T-helper 1 cell treated with Interleukin-12 subunit alpha and Interleukin-12 subunit beta and Interleukin-4 antibody, amounts not matched to agents 30 μg/mL and 1 μg/mL, for 36 hours (primary cell): ENCODE measurements at regions not wholly inside any gene's neighbourhood (a gene's known extent, or its start where the extent isn't known, plus 50 kb on each side); places are given as distances from the start of the nearest gene placed in this dataset.
"Not testable (repeated sequence)": the region's sequence is repeated elsewhere in the genome, so short reads cannot be mapped to it uniquely, and the experiment has no call there.

Experiments
- H3K27ac Mint-ChIP-seq: one replicate; pipeline ENCODE4 v1.8.0; 2021; ENCODE audit warnings: mild to moderate bottlenecking, mixed read lengths
- H3K27me3 Mint-ChIP-seq: one replicate; pipeline ENCODE4 v1.8.0; 2021; ENCODE audit warnings: low read depth, mixed read lengths
- H3K36me3 Mint-ChIP-seq: one replicate; pipeline ENCODE4 v1.8.0; 2021; ENCODE audit warnings: low read depth, mixed read lengths
- H3K4me1 Mint-ChIP-seq: one replicate; pipeline ENCODE4 v1.8.0; 2021; ENCODE audit warnings: low read depth, mixed read lengths
- H3K4me3 Mint-ChIP-seq: one replicate; pipeline ENCODE4 v1.8.0; 2021; ENCODE audit warnings: mild to moderate bottlenecking, moderate library complexity, mixed read lengths
- H3K9me3 Mint-ChIP-seq: one replicate; pipeline ENCODE4 v1.8.0; 2021; ENCODE audit warnings: mixed read lengths

- H3K27me3 Mint-ChIP-seq: peaks cover 4% of the 10 kb centered on the region
- no peaks in the 10 kb centered on the region for H3K9me3 Mint-ChIP-seq
- H3K4me3 Mint-ChIP-seq: no peak overlapping the region
- H3K27ac Mint-ChIP-seq: no peak overlapping the region
- no peaks in the 10 kb centered on the region for H3K36me3 Mint-ChIP-seq
- no peaks in the 10 kb centered on the region for H3K4me1 Mint-ChIP-seq
These were observed 91.8 kb upstream of the TBCA start for GRCh38 chr5:77867914-77868313.

- Mint-ChIP-seq H3K27ac (no peak overlapping the region), H3K4me1 (no peaks in the 10 kb centered on the region), H3K36me3 (no peaks in the 10 kb centered on the region), H3K9me3 (no peaks in the 10 kb centered on the region), H3K4me3 (no peak overlapping the region), H3K27me3 (peaks cover 4% of the 10 kb centered on the region)
These were observed 91.1 kb upstream of the TBCA start for GRCh38 chr5:77867194-77867691.

GRCh38 chr5:77866198-77866597 is 90.1 kb upstream of the TBCA start:
- Mint-ChIP-seq H3K9me3 (no peaks in the 10 kb centered on the region), H3K4me1 (no peaks in the 10 kb centered on the region), H3K4me3 (no peak overlapping the region), H3K27ac (no peak overlapping the region), H3K27me3 (peaks cover 4% of the 10 kb centered on the region), H3K36me3 (no peaks in the 10 kb centered on the region)

- no peaks in the 10 kb centered on the region for H3K9me3 Mint-ChIP-seq
- no peak overlapping the region for H3K27ac Mint-ChIP-seq
These were observed 88.9 kb upstream of the TBCA start for GRCh38 chr5:77864997-77865396.

GRCh38 chr5:77863181-77863580 is 87.0 kb upstream of the TBCA start:
- no peaks in the 10 kb centered on the region for H3K9me3 Mint-ChIP-seq
- H3K36me3 Mint-ChIP-seq: no peaks in the 10 kb centered on the region
- H3K27me3 Mint-ChIP-seq: peaks cover 4% of the 10 kb centered on the region
- H3K4me3 Mint-ChIP-seq: no peak overlapping the region
- no peaks in the 10 kb centered on the region for H3K4me1 Mint-ChIP-seq
- H3K27ac Mint-ChIP-seq: no peak overlapping the region

More at GRCh38 chr5:77864997-77865396, 88.9 kb upstream of the TBCA start:
- Mint-ChIP-seq H3K4me1 (no peaks in the 10 kb centered on the region), H3K36me3 (no peaks in the 10 kb centered on the region), H3K27me3 (peaks cover 4% of the 10 kb centered on the region), H3K4me3 (no peak overlapping the region)

- peaks cover 12% of the 10 kb centered on the region for H3K27me3 Mint-ChIP-seq
These were observed 85.4 kb upstream of the TBCA start for GRCh38 chr5:77861576-77861975.

GRCh38 chr5:77859306-77859705 is 83.2 kb upstream of the TBCA start:
- no peaks in the 10 kb centered on the region for H3K4me1 Mint-ChIP-seq
- H3K27ac Mint-ChIP-seq: no peak overlapping the region
- H3K27me3 Mint-ChIP-seq: peaks cover 29% of the 10 kb centered on the region
- H3K4me3 Mint-ChIP-seq: no peak overlapping the region
- no peaks in the 10 kb centered on the region for H3K36me3 Mint-ChIP-seq
- no peaks in the 10 kb centered on the region for H3K9me3 Mint-ChIP-seq

More at GRCh38 chr5:77861576-77861975, 85.4 kb upstream of the TBCA start:
- no peaks in the 10 kb centered on the region for H3K36me3 Mint-ChIP-seq
- H3K4me3 Mint-ChIP-seq: no peak overlapping the region
- no peak overlapping the region for H3K27ac Mint-ChIP-seq
- H3K4me1 Mint-ChIP-seq: no peaks in the 10 kb centered on the region
- no peaks in the 10 kb centered on the region for H3K9me3 Mint-ChIP-seq

GRCh38 chr5:77858678-77859077 is 82.5 kb upstream of the TBCA start:
- H3K27ac Mint-ChIP-seq, H3K4me1 Mint-ChIP-seq, H3K36me3 Mint-ChIP-seq, H3K4me3 Mint-ChIP-seq, H3K9me3 Mint-ChIP-seq: not testable (repeated sequence)
- H3K27me3 Mint-ChIP-seq: peaks cover 35% of the 10 kb centered on the region

- H3K27me3 Mint-ChIP-seq: peaks cover 63% of the 10 kb centered on the region
- H3K27ac Mint-ChIP-seq: no peak overlapping the region
- H3K9me3 Mint-ChIP-seq: no peaks in the 10 kb centered on the region
- H3K4me1 Mint-ChIP-seq: peaks cover 19% of the 10 kb centered on the region
- H3K4me3 Mint-ChIP-seq: no peak overlapping the region
- no peaks in the 10 kb centered on the region for H3K36me3 Mint-ChIP-seq
These were observed 79.2 kb upstream of the TBCA start for GRCh38 chr5:77855369-77855768.

- Mint-ChIP-seq H3K27me3 (peaks cover 72% of the 10 kb centered on the region), H3K4me3 (no peak overlapping the region)
These were observed 77.3 kb upstream of the TBCA start for GRCh38 chr5:77853353-77853907.

GRCh38 chr5:77852514-77853352 is 76.6 kb upstream of the TBCA start:
- Mint-ChIP-seq H3K27ac (peak overlapping the region; percentile 61), H3K4me3 (peak overlapping the region; percentile 71), H3K9me3 (no peaks in the 10 kb centered on the region), H3K36me3 (no peaks in the 10 kb centered on the region), H3K27me3 (peaks cover 70% of the 10 kb centered on the region), H3K4me1 (peaks cover 19% of the 10 kb centered on the region)

More at GRCh38 chr5:77853353-77853907, 77.3 kb upstream of the TBCA start:
- Mint-ChIP-seq H3K9me3 (no peaks in the 10 kb centered on the region), H3K4me1 (peaks cover 19% of the 10 kb centered on the region), H3K36me3 (no peaks in the 10 kb centered on the region), H3K27ac (no peak overlapping the region)

- no peaks in the 10 kb centered on the region for H3K36me3 Mint-ChIP-seq
- peaks cover 19% of the 10 kb centered on the region for H3K4me1 Mint-ChIP-seq
- peak overlapping the region; percentile 71 for H3K4me3 Mint-ChIP-seq
- no peaks in the 10 kb centered on the region for H3K9me3 Mint-ChIP-seq
- peaks cover 72% of the 10 kb centered on the region for H3K27me3 Mint-ChIP-seq
- no peak overlapping the region for H3K27ac Mint-ChIP-seq
These were observed 76.0 kb upstream of the TBCA start for GRCh38 chr5:77852068-77852513.

- Mint-ChIP-seq H3K4me3 (peak overlapping the region; percentile 68), H3K9me3 (no peaks in the 10 kb centered on the region), H3K27me3 (peaks cover 73% of the 10 kb centered on the region)
These were observed 75.3 kb upstream of the TBCA start for GRCh38 chr5:77851176-77852067.

GRCh38 chr5:77850536-77851175 is 74.5 kb upstream of the TBCA start:
- peaks cover 73% of the 10 kb centered on the region for H3K27me3 Mint-ChIP-seq
- H3K9me3 Mint-ChIP-seq: no peaks in the 10 kb centered on the region
- H3K27ac Mint-ChIP-seq: peak overlapping the region; percentile 29
- H3K36me3 Mint-ChIP-seq: no peaks in the 10 kb centered on the region
- H3K4me3 Mint-ChIP-seq: peak overlapping the region; percentile 68
- H3K4me1 Mint-ChIP-seq: peaks cover 19% of the 10 kb centered on the region

More at GRCh38 chr5:77851176-77852067, 75.3 kb upstream of the TBCA start:
- H3K4me1 Mint-ChIP-seq: peaks cover 19% of the 10 kb centered on the region
- H3K27ac Mint-ChIP-seq: no peak overlapping the region
- H3K36me3 Mint-ChIP-seq: no peaks in the 10 kb centered on the region
